SH-SY5Y (cell line): ENCODE measurements at regions not wholly inside any gene's neighbourhood (a gene's known extent, or its start where the extent isn't known, plus 50 kb on each side); places are given as distances from the start of the nearest gene placed in this dataset.

ENCODE experiments used
- GATA2 ChIP-seq: IDR thresholded peaks from 2 replicates; pipeline ENCODE4 v1.6.1; 2011; ENCODE audit warnings: mild to moderate bottlenecking, low read depth, low read length
- GATA3 ChIP-seq: IDR thresholded peaks from 2 replicates; pipeline ENCODE4 v1.6.1; 2011; ENCODE audit warnings: low read depth, mild to moderate bottlenecking, low read length, moderate library complexity

DNA sequence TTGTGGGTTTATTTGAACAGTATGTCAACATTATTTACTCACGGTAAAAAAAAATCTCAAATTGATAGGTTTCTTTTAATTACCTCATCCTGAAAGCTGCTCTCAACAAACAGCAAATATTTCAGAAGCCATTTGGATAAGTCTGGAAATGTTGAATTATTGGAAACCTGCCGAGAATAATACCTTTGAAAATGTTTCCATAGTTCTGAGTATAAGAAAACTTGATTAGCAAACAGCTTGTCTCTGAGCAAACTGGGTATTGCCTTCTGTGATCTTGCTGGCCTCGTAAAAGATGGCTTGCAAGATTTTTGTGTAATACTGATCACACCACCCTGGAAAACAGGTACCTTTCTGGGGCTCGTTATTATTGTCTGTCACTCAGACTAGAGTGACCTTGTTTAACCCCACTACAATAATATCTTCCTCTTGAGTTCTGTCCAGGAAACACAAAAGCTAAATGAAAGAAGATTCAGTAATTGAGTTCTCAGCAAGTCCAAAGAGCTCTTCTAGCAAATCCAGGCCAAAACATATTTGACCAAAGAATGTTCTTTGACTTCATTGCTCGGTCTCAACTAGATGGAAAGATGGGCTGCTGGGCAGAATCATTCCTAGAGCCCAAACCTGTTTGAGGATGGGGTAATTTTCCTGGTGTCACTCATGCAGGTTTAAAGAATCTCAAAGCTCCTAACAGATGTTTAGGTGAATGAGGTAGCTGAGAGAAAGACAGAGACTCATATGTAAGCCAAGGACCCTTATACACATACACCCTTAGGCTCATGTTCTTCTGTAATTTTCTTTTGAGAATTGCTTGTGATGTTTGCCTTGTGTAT lies 255.6 kb upstream of the JADE1 start:
- TF ChIP-seq GATA2 (no peak), GATA3 (no peak)
